NCI-H69 (cell line): ENCODE measurements at regions not wholly inside any gene's neighbourhood (a gene's known extent, or its start where the extent isn't known, plus 50 kb on each side); places are given as distances from the start of the nearest gene placed in this dataset.

ENCODE experiments used
- DNase-seq: peaks from one replicate; lab custom pipeline; 2025; lab: John Stamatoyannopoulos, UW

DNA sequence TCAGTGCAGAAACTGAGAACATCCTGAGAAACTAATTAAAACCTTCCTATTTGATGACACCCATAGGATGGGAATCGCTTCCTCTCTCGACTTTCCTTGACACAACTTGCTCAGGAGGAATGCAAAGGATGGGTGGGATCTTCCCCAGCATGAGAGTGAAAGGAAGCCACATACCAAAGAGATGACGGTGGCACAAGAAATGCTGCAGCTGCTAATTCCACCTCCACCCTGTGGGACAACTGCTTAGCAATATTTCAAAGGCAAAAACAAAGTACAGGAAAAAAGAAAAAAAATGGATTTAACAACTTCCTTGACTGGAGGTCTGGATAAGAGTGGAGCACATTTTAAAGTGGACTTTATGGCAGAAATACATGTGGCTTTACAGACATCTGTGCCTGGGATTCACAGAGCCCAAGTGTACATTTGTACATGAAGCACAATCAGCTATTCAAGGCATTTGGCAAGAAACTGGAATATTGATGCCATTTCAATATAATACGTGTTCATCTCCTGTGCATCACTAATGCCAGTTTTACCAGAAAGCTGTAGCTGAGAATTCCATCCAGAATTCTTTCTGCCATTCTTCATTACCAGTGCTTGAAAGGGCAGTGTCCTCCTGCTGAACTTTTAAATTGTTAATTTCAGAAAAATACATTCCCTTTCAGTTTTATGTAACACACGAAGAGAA, 359.2 kb upstream of the ACTBL2 start:
- no peak for DNase-seq

DNA sequence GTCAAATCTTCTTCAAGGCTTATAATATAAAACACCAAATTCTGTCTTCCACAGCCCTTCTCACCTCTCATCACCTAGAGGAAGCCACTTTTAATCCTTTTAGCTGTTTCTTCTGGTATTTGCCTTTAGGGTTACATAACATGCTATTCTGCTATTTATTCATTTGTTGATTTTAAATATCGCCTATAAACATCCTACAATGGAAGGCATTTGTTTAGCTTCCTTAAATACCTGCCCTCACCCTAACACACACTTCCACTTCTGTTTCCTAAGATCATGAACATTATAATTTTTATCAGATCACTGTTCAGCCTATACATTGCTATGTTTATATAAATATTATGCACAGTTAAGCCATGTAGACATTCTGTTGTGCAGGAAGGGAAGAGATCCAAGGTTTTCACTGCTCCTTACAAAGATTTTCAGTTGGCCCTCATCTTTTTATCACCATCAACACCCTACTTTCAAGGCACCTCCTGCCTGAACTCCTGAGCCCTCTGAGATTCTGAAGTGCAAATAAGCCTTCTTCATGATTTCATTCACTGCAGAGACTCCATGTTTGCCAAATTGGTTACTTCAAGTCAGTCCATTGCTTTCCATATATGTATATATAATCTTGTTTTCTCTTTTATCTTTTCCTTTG, 356.9 kb upstream of the ACTBL2 start:
- no peak for DNase-seq

DNA sequence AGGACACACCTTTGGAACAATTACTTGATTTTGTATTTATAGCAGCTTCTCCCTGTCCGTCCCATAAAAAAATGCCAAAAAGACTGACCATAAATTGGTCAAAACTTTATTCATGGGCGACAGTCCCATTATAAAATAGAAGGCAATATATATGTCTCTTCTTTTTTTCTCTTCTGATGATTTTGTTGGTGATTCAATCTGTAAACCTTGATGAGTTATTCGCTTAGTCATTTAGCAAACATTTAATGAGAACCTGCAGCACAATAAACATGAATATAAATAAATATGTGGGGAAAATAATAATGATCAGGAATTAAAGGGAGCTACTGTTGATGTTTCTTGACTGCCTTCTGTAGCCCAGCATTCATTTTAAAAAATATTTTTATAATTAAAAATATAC, 356.4 kb upstream of the ACTBL2 start:
- DNase-seq, result no peak

DNA sequence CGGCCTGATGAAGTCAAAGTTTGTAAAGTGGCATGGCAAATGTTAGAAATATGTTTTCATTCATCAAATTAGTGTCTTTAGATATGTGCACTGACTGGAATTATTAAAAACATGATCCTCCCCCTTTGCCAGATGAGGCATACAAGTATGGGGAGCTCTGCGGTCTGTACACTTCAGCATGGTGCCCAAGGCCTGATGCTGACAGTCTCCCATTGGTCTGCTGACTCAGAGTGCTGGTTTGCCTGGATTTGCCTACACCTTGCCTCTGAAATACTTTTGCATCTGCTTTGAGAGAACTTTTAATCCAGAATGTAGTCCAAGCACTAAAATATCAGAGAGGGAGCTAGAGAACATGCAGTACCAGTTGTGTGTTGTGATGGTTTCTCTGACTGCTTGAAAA, 354.3 kb upstream of the ACTBL2 start:
- DNase-seq, result no peak

DNA sequence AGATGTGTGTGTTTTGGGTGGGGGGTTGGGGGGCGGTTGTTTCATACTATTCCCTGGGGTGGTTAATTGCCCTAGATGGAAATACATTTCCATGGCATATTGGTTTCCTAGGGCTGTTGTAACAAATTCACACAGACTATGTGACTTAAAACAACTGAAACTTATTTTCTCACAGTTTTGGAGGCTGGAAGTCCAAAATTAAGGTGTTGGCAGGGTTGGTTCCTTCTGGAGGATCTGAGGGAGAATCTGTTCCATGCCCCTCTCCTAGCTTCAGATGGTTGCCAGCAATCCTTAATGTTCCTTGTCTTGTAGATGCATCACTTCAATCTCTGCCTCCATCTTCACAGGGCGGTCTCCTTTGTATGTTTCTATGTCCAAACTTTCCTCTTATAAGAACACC, 353.7 kb upstream of the ACTBL2 start:
- DNase-seq, result no peak

DNA sequence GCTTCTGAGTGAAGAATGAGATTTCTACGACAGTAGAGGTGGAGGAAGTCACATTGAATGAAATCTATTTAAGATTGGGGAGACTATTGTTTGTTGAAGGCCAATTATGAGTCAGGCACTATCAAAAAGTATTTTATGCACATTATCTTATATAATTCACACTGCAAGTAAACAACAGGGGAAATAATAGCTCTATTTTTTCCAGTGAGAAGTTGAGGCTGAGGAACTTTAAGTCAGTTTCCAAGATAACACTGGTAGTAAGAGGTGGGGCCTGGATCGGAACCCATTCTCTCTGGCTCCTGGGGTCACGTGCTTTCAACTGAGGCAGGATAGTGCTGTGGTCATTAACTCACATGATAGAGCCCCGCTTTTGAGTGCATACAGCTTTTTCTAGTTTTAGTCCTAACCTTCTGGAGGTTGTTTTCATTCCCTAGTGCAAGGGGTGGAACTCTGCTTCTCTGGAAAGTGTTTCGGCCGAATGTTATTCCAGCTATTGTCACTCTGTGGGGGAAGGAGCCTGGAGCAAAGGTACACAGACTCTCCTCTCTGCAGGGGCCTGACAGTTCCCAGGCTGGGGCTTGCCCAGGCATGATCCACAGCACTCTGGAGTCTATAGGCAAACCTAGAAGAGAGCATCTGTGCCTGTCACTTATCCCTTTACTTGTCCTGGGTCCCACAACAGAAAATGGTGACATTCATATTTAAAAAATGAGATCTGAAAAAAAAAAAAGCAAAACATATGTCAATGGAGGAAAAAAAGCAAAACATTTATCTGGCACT, 352.4 kb upstream of the ACTBL2 start:
- peak; percentile 96 for DNase-seq

DNA sequence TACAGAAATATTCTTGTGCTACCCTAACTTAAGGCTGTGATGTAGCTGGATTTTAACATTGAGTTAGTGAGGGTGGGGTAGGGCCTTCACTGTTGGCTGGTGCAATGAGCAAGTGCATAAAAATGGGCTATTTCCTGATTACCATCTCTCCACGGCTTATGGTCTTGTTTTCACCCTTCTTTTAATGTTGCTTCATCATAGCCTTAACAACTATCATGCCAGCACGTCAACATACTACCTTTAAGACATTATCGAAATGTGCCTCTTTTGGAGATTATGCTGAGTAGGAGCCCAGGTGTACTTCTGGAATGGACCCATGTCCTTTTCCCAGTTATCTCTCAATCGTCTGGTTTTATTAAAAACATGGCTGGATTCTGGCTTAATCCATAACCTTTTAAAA, 350.9 kb upstream of the ACTBL2 start:
- no peak for DNase-seq

DNA sequence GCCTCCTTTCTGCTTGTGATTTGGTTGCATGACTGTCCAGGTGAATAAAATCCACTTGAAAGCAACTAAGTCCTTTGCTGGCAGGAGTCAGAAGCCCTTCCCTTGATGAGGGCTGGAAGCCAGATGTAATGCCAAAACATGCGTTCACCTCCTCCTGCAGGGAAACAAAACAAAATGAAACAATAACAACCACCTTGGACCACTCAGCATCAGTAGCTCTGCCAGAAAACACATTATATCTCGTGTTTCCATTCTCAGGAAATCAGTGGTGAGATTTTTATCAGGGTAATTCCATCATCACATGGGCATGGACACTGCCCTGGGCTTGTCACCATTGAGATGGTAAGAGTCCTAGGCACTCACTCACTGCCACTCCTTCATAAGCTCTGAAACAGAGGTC, 350.3 kb upstream of the ACTBL2 start:
- no peak for DNase-seq

DNA sequence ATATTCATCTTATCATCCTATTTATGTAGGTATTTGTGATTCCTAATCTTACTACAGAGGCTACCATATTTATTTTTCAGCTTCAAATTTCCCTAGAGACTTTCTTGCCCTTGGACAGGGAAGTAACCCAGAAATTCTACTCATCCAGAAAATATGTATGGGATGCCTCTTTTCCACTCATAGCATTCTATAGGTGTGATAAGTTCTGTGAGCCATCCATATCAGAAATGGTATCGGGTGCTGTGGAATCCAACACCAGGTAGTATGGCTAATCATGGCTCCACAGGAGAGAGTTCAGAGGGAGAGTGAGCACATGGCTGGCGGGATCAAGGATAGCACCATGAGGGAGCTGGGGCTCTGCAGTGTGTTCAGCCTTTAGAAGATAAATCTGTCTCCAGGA, 349.3 kb upstream of the ACTBL2 start:
- DNase-seq, result no peak

DNA sequence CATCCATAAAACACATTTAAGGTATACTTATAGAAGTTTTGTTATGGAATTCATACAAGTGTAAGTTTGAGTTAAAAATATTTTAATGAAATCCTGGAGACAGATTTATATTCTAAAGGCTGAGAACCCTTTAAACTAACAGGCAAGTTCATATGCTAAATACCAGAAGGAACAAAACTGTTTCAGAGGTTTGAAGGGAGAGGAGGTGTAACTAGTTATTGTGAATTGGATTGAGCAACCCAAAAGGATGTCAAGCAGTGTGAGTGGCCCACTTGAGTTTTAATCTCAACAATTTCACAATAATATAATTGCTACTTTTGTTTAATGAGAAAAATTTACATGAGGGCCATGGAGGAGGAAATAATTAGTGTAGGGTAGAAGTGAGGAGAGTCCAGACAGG, 348.5 kb upstream of the ACTBL2 start:
- DNase-seq, result no peak

DNA sequence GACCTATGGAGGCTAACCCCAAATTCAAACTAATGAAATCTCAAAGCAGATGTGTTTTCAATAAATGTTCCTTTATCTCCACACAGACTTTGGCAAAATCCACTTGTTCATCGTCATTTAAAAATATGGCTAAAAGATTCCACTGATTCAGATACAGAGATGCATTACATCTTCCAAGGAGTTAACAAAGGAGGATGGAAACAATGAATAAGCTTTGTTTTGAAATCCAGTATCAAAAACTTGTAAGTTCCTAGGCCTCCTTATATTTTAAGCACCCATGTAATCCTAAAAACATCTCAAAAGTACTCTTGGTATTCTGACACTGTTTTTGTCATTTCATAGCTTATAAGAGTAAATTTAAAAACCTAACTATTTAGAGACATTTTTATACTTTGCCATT, 345.6 kb upstream of the ACTBL2 start:
- DNase-seq, result no peak

DNA sequence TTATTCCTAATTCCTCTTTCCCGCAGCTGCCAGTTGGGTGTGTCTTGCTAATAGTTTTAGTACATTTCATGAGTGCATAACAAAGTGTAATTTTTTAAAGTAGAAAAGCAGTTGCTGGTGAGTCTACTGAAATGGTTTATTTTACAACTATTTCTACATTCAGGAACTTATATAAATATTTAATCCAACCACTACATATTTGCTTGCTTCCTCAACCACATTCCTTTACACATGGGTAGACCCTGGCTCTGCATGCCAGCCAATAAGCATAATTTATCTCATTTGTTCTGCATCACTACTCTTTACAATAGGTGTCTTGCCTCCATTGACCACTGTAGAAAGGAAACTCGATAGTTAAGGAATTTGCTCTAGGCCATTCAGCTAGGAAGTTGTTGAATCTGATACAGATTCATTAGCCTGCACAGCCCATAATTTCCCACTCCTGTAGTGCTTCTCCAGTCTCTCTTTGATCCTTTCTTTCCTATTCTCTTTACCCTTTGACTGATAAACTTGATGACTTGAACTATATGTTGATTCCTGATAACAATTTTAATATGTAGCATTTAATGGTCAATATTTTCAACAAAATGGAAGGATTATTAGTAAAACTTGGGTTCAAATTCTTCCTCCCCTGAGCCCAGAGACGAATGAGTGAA, 342.5 kb upstream of the ACTBL2 start:
- DNase-seq, result no peak

DNA sequence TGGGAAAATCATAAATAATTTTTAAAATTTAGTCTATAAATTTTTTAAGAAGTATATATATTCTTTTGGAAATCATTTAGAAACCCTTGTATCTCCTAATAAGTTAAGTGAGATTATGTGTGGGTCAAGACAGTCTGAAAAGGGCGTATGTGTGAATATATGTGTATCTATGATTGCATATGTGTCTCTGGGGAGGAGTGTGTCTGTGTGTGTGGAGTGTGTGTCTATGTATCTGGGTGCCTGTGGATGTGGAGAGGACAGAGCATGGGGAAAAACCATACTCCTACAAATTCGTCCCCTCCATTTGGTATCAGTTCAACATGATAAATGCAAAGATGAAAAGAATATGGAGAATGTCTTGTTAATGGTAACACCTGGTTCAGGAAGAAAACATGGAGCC, 342.0 kb upstream of the ACTBL2 start:
- no peak for DNase-seq

DNA sequence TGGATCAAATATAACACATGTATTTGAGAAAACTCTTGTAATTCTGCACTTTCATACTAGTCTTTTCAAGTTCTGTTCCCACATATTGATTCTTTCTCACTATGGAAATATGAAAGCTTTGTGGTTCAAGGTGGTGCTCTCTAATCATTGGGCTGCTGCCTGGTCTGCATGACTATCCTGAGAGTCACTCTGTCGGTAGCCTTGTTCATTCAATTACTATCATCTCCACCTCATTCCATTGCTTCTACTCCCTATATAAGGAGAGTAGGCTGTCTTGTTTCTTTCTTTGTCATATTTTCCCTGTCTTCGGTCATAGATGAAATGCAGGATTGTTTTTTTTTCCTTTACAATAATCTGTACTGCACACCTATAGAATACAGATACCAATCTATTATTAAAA, 341.4 kb upstream of the ACTBL2 start:
- DNase-seq, result no peak

DNA sequence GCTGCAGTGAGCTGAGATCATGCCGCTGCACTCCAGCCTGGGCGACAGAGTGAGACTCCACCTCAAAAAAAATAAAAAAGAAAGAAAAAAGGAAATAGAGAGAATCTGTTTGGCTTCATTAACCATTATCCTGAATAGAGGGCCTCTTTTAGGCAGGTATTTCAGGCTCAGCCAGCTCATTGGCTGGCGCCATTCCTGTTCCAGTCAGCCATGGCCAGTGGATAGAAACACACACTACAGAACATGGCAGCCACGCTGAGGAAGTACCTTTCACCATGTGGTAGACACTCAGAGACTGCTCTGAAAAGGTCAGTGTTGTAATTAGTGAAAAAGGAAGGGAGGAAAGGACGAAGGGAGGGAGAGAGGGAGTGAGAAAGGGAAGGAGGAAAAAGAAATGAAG, 340.0 kb upstream of the ACTBL2 start:
- no peak for DNase-seq

DNA sequence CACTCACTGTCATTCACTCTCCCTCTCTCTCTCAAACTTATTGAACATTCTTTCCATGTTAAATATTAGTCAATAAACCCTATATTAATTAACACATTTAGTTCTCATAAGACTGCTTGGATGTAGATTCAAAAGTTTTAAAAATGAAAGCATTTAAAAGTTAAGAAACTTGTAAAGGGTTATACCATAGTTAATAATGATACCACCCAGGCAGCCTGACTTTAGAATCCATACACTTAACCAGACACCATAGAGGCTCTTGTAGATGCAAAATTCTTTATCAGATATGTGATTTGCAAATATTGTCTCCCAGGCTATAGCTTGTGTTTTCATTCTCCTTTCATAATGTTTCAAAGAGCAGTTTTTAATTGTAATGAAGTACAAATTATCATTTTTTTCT, 335.8 kb upstream of the ACTBL2 start:
- DNase-seq, result no peak

DNA sequence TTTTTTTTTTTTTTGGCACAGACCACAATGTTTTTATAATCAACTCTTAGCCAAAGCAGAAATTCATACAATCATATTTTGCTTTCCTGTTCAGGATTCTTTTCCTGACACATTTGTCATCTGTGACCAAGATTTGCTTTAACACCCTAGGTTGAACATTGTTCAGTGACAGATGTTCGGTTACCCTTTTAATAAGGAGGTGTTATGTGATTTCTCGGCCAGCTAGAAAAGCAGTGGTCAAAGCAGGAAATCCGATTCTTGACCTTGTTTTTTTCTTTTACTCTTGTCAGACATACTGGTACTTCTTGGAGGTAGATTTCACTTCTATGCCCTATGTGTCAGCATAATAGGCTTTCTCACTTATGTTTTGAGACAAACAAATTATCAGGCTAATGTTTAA, 335.3 kb upstream of the ACTBL2 start:
- no peak for DNase-seq

DNA sequence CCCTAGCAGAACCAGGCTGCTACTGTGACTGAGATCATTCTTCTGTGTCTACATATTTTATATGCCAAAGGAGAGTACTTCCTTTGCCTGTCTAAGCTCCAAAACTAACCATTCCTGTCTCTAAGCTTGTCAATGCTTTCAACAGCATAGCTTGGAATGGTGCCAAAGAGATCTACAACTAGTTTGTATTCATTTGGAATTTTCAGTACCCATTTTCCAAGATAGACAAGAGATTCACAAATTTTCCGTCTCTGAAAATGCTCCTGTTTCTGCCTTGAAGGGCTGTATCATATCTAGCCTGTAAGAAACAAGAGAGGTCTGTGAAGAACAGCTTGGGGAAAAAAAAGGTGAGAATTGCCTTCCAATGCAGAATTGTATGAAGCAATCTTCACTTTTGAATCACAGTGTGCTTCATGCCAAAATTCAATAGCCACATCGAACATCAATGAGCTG, 334.4 kb upstream of the ACTBL2 start:
- peak; percentile 31 for DNase-seq

DNA sequence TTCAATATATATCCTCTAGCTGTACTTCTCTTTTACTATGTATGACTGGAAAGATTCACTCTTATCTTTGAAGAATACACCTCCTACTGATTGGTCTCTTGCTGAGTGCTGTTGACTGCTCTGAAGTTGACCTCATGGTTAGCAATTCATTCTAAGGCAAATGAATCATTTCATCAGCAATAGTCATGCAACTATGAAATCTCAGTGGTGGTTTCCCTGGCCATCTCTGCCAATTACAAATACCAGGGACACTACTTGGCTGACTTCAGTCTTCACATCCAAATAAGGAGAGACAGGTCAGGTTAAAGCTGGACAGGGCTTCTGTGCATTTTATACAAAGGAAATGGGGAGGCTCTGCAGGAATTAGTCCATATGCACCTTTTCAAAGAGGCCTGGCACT, 333.5 kb upstream of the ACTBL2 start:
- DNase-seq, result no peak

DNA sequence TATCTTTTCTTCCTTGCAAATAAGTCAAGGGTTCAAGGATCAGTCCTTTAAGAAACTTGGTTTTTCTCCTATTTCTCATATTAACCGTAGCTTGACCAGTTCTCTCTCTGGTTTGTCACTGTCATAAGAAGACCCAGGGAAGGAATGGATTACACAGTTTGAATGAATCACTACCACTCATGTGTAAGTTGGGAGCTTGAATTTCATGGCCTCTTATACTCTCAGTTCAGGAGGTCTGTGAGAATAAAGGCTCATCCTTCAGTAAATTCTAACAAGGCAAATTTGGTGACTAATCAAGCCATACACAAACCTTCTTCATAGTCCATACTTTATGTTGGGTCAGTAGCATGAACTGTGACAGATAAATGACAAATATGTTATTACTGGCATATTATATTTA, 323.1 kb upstream of the ACTBL2 start:
- no peak for DNase-seq

DNA sequence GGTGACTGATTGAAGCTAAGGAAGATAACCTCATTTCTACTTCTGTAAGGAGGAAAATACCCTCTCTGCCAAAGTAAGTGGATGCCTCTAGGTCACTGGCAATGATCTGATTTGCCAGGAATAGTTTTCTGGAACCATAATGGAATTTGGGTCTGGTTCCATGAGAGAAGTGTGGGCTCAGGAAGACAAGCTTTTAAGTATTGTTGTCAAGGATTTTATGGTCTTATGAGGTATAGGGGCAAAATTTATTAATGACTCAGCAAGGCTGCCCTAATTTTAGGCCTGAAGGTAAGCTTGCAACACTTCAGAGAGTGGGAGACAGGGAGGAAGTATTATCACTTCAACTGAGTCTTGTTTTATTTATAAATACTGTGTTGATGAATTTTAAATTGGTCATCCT, 322.6 kb upstream of the ACTBL2 start:
- no peak for DNase-seq

DNA sequence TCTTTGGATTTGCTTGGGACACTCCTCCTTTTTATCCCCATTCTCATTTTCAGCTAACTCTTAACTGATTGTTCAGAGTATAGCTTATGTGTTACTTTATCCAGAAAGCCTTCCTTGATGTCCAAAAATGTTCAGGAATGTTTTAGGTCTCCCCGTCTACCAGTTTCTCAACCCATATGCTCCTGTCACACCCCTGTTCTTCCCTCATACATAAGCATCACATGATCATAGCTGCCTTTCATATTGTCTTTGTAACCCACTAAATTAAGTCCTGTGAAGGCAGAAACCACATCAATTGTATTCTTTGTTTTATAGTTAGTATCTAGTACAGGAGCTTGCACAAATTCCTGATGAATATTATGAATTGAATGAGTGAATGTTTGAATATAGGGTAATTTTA, 321.9 kb upstream of the ACTBL2 start:
- no peak for DNase-seq

DNA sequence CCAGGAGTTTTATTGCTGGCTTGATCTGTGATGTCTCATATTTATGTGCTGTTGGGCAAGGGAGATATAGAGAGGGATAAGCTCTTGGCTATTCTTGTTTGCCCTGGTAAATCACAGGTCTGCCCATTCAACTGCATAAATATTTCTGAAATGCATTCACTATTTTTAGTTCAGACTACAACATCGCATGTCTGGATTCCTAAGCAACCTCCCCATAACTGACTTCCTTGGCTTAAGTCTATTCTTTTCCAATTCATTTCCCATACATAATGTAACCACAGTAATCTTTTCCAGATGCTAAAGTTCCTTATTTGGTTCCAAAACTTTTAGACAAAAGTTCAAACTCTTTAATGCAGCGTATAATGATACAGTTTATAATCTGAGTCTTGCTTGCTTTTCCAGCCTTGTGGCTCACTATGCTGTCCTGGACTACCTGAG, 321.4 kb upstream of the ACTBL2 start:
- no peak for DNase-seq
